OCI-LY1 (cell line): ENCODE measurements at regions not wholly inside any gene's neighbourhood (a gene's known extent, or its start where the extent isn't known, plus 50 kb on each side); places are given as distances from the start of the nearest gene placed in this dataset.

Source experiments
- H2AFZ ChIP-seq: fragments of 200-600 bp; sonication (generic), shearing (Covaris generic); 2 replicates; pipeline ENCODE4 v1.6.0; 2014; ENCODE audit warnings: antibody characterized with exemption, mild to moderate bottlenecking, low read length
- H3F3A ChIP-seq: fragments of 200-600 bp; sonication (generic), shearing (Covaris generic); 2 replicates; pipeline ENCODE4 v1.6.0; 2014; ENCODE audit warnings: mild to moderate bottlenecking, antibody characterized with exemption, low read length, moderate library complexity; ENCODE audit not compliant: insufficient read depth
- H3K27ac ChIP-seq: fragments of 200-600 bp; sonication (generic); 2 replicates; pipeline ENCODE4 v1.5.1; 2014; ENCODE audit warnings: low read length, mixed run types, mild to moderate bottlenecking, low read depth; ENCODE audit not compliant: poor library complexity, severe bottlenecking
- H3K27me3 ChIP-seq: fragments of 200-600 bp; sonication (generic); 2 replicates; pipeline ENCODE4 v1.6.0; 2014; ENCODE audit warnings: antibody characterized with exemption, mild to moderate bottlenecking, low read length, moderate library complexity; ENCODE audit not compliant: insufficient read depth
- H3K36me3 ChIP-seq: fragments of 200-600 bp; sonication (generic); 2 replicates; pipeline ENCODE4 v1.6.1; 2014; ENCODE audit warnings: mild to moderate bottlenecking, antibody characterized with exemption, low read length, moderate library complexity, mixed read lengths; ENCODE audit not compliant: insufficient read depth
- H3K4me1 ChIP-seq: fragments of 200-600 bp; sonication (generic); 2 replicates; pipeline ENCODE4 v1.5.1; 2014; ENCODE audit warnings: mild to moderate bottlenecking, low read length, moderate library complexity; ENCODE audit not compliant: insufficient read depth, severe bottlenecking
- H3K4me2 ChIP-seq: fragments of 200-600 bp; sonication (generic), shearing (Covaris generic); 2 replicates; pipeline ENCODE4 v1.6.1; 2014; ENCODE audit warnings: low read length
- H3K4me3 ChIP-seq: fragments of 200-600 bp; sonication (generic); 2 replicates; pipeline ENCODE4 v1.5.1; 2014; ENCODE audit warnings: low read length, low read depth, mild to moderate bottlenecking, mixed read lengths; ENCODE audit not compliant: poor library complexity, severe bottlenecking
- H3K79me2 ChIP-seq: fragments of 200-600 bp; shearing (Covaris generic); 2 replicates; pipeline ENCODE4 v1.6.1; 2016; ENCODE audit warnings: mixed run types, low read length, mixed read lengths; ENCODE audit not compliant: insufficient read depth
- H3K9ac ChIP-seq: fragments of 200-600 bp; sonication (generic), shearing (Covaris generic); 2 replicates; pipeline ENCODE4 v1.6.1; 2014; ENCODE audit warnings: mild to moderate bottlenecking, low read length, mixed read lengths
- H3K9me2 ChIP-seq: fragments of 200-600 bp; sonication (generic), shearing (Covaris generic); 2 replicates; pipeline ENCODE4 v1.6.1; 2014; ENCODE audit warnings: low read depth, mild to moderate bottlenecking, low read length, mixed read lengths
- H3K9me3 ChIP-seq: fragments of 200-600 bp; shearing (Covaris generic); 2 replicates; pipeline ENCODE4 v1.6.1; 2014; ENCODE audit warnings: low read length, mixed read lengths
- H4K20me1 ChIP-seq: fragments of 200-600 bp; sonication (generic), shearing (Covaris generic); 2 replicates; pipeline ENCODE4 v1.6.0; 2016; ENCODE audit warnings: mild to moderate bottlenecking, low read length; ENCODE audit not compliant: insufficient read depth
- EZH2 ChIP-seq: fragments of 200-600 bp; sonication (generic), shearing (Covaris generic); IDR thresholded peaks from 2 replicates; pipeline ENCODE4 v1.8.0; 2017; ENCODE audit warnings: borderline replicate concordance, mixed run types, mild to moderate bottlenecking, antibody characterized with exemption, low read length, moderate library complexity, mixed read lengths
- TF ChIP-seq, protein P1 (sequence below): fragments of 200-600 bp; sonication (generic), shearing (Covaris generic); IDR thresholded peaks from 2 replicates; pipeline ENCODE4 v1.5.1; 2017; ENCODE audit warnings: mild to moderate bottlenecking, antibody characterized with exemption, low read length, moderate library complexity, mixed read lengths

GRCh38 chr7:25430200-25430931 is 202.1 kb upstream of the NPVF start:
- Histone ChIP-seq H3K4me3 (no peak overlapping the region), H3K36me3 (no peaks in the 10 kb centered on the region), H3K4me2 (no peak overlapping the region), H3F3A (no peaks in the 10 kb centered on the region), H3K9me3 (no peaks in the 10 kb centered on the region), H2AFZ (no peak overlapping the region), H3K79me2 (no peaks in the 10 kb centered on the region), H3K27ac (no peak overlapping the region), H3K4me1 (no peaks in the 10 kb centered on the region), H3K9ac (no peak overlapping the region), H4K20me1 (no peaks in the 10 kb centered on the region), H3K9me2 (no peaks in the 10 kb centered on the region), H3K27me3 (no peaks in the 10 kb centered on the region)
- TF ChIP-seq, protein P1, sequence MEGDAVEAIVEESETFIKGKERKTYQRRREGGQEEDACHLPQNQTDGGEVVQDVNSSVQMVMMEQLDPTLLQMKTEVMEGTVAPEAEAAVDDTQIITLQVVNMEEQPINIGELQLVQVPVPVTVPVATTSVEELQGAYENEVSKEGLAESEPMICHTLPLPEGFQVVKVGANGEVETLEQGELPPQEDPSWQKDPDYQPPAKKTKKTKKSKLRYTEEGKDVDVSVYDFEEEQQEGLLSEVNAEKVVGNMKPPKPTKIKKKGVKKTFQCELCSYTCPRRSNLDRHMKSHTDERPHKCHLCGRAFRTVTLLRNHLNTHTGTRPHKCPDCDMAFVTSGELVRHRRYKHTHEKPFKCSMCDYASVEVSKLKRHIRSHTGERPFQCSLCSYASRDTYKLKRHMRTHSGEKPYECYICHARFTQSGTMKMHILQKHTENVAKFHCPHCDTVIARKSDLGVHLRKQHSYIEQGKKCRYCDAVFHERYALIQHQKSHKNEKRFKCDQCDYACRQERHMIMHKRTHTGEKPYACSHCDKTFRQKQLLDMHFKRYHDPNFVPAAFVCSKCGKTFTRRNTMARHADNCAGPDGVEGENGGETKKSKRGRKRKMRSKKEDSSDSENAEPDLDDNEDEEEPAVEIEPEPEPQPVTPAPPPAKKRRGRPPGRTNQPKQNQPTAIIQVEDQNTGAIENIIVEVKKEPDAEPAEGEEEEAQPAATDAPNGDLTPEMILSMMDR = no peak

DNA sequence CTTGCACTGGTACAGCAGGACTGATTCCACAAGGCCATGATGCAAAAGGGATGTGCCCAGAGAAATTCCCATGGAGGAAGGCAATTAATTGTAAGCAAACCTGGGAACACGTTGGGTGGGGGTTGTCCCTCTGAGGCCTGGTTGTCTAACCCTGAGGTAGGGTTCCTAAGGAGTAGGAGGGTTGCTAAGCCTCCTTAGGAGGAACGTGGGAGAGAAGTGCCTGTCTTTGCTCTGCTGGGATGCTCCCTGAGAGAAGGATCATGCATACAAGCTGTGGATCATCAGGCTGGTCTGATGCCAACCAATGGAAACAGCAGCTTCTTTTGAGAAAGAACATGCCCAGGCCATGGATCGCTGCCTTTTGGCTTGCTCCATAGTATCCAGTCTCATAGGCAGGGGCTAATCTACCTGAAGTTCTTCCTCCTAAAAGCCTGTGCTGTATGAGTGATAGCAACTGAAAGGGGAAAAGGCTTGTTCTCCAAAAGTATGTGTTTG is 203.7 kb upstream of the NPVF start:
- TF ChIP-seq, protein P1 = no peak
- TF ChIP-seq EZH2 = no peak

GRCh38 chr7:25432807-25433206 is 204.5 kb upstream of the NPVF start:
- no peak overlapping the region for H3K9ac ChIP-seq
- H3F3A ChIP-seq = no peaks in the 10 kb centered on the region
- no peak overlapping the region for H2AFZ ChIP-seq
- H3K9me2 ChIP-seq = no peaks in the 10 kb centered on the region
- no peaks in the 10 kb centered on the region for H3K9me3 ChIP-seq
- H3K4me2 ChIP-seq = no peak overlapping the region
- no peaks in the 10 kb centered on the region for H4K20me1 ChIP-seq
- H3K4me1 ChIP-seq = no peaks in the 10 kb centered on the region
- no peaks in the 10 kb centered on the region for H3K27me3 ChIP-seq
- no peak overlapping the region for H3K27ac ChIP-seq
- TF ChIP-seq, protein P1 = no peak
- TF ChIP-seq EZH2 = no peak
- H3K4me3 ChIP-seq = no peak overlapping the region
- H3K79me2 ChIP-seq = no peaks in the 10 kb centered on the region
- no peaks in the 10 kb centered on the region for H3K36me3 ChIP-seq

More for the DNA sequence above, 203.7 kb upstream of the NPVF start:
- Histone ChIP-seq H3K27ac (no peak overlapping the region), H3K4me3 (no peak overlapping the region), H3F3A (no peaks in the 10 kb centered on the region), H3K27me3 (no peaks in the 10 kb centered on the region), H3K36me3 (no peaks in the 10 kb centered on the region), H3K4me1 (no peaks in the 10 kb centered on the region), H3K9me3 (no peaks in the 10 kb centered on the region), H4K20me1 (no peaks in the 10 kb centered on the region), H3K79me2 (no peaks in the 10 kb centered on the region), H2AFZ (no peak overlapping the region), H3K4me2 (no peak overlapping the region), H3K9ac (no peak overlapping the region), H3K9me2 (no peaks in the 10 kb centered on the region)
